ENCODE measurements at regions not wholly inside any gene's neighbourhood (a gene's known extent, or its start where the extent isn't known, plus 50 kb on each side); places are given as distances from the start of the nearest gene placed in this dataset.

DNA sequence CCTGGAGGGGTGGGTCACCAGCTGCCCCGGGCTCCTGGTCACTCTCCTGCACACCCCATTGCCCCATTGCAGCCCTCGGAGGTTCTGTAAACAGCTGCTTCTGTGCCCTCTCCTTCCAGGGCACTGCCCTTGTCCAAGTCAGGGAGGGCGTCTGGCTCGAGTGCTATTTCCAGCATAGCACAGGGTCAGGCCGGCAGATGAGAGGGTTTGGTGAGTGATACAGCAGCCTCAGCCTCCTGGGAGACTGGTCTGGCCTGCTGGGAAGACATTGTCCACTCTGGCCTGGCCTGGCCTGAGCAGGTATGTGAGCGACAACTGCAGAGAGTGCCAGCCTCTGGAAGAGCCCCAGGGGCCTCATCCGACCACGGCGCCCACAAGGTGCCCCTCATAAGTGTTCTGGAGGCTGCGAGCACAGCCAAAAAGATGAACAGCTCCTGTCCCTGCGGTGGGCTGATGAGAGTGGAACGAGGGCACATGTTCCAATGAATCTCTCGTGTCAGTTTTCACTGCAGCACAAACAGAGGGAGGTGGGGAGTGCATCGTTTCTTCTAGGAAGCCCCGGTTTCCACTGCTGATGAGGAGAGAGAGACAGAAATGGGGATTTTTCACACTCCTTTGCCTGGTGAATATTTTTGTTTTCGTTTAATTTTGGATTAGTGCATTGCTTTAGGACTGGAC lies 105.8 kb upstream of the SDK2 start:
- TF ChIP-seq, protein P1, sequence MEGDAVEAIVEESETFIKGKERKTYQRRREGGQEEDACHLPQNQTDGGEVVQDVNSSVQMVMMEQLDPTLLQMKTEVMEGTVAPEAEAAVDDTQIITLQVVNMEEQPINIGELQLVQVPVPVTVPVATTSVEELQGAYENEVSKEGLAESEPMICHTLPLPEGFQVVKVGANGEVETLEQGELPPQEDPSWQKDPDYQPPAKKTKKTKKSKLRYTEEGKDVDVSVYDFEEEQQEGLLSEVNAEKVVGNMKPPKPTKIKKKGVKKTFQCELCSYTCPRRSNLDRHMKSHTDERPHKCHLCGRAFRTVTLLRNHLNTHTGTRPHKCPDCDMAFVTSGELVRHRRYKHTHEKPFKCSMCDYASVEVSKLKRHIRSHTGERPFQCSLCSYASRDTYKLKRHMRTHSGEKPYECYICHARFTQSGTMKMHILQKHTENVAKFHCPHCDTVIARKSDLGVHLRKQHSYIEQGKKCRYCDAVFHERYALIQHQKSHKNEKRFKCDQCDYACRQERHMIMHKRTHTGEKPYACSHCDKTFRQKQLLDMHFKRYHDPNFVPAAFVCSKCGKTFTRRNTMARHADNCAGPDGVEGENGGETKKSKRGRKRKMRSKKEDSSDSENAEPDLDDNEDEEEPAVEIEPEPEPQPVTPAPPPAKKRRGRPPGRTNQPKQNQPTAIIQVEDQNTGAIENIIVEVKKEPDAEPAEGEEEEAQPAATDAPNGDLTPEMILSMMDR (IDR thresholded peaks at IDR 0.05): no peak
- no peak for TF ChIP-seq POLR2A (IDR thresholded peaks at IDR 0.05)

All from esophagus squamous epithelium (tissue), 4 donors.